Tibial nerve (tissue), 4 donors: ENCODE measurements at regions not wholly inside any gene's neighbourhood (a gene's known extent, or its start where the extent isn't known, plus 50 kb on each side); places are given as distances from the start of the nearest gene placed in this dataset.

Source experiments
- DNase-seq, 2 donors: peaks; one replicate each; pipeline ENCODE4 v3.0.0-alpha.2; 2019; ENCODE audit warnings: low spot score in 2 of 2
- H3K27ac ChIP-seq, 4 donors: fragments of 200-600 bp; sonication (generic) in 3 of 4; one replicate each; pipeline ENCODE4 v1.5.1; 2017 to 2019; ENCODE audit warnings: mild to moderate bottlenecking in 1 of 4
- H3K27me3 ChIP-seq, 2 donors: fragments of 200-600 bp; sonication (generic) in 1 of 2; one replicate each; pipeline versions ENCODE4 v1.5.1 to v1.6.0; 2017 to 2019
- H3K36me3 ChIP-seq, 3 donors: fragments of 200-600 bp; sonication (generic); one replicate each; pipeline ENCODE4 v1.5.1; 2018 to 2019
- H3K4me1 ChIP-seq, 4 donors: fragments of 200-600 bp; sonication (generic) in 3 of 4; one replicate each; pipeline ENCODE4 v1.5.1; 2017 to 2019
- H3K4me3 ChIP-seq, 4 donors: fragments of 200-600 bp; sonication (generic) in 3 of 4; one replicate each; pipeline ENCODE4 v1.5.1; 2017 to 2019; ENCODE audit warnings: mild to moderate bottlenecking in 1 of 4, moderate library complexity in 1 of 4
- H3K9me3 ChIP-seq, 4 donors: fragments of 200-600 bp; sonication (generic) in 3 of 4; one replicate each; pipeline ENCODE4 v1.5.1; 2017 to 2019
- EP300 ChIP-seq, 2 donors: sonication (generic); formaldehyde crosslinking; IDR thresholded peaks; one replicate each; pipeline ENCODE4 v1.6.1; 2017; ENCODE audit warnings: antibody characterized with exemption in 2 of 2, mild to moderate bottlenecking in 1 of 2
- POLR2A ChIP-seq, 2 donors: fragments of 450-650 bp; IDR thresholded peaks; one replicate each; pipeline ENCODE4 v1.6.1; 2017; ENCODE audit warnings: antibody characterized with exemption in 2 of 2, mild to moderate bottlenecking in 2 of 2, moderate library complexity in 2 of 2
- WGBS, 2 donors: methylation state at CpG; one replicate each; pipeline ENCODE4 v1.1.5; 2018; 5-methylcytosine and 5-hydroxymethylcytosine counted together
- TF ChIP-seq, protein P1 (sequence below), 5 experiments: fragments of 200-600 bp in 3 of 5; fragments of 450-650 bp in 2 of 5; sonication (generic) in 3 of 5; IDR thresholded peaks; one replicate each; pipeline ENCODE4 v1.5.1; 2016 to 2019; ENCODE audit warnings: antibody characterized with exemption in 5 of 5, mild to moderate bottlenecking in 3 of 5, moderate library complexity in 2 of 5

DNA sequence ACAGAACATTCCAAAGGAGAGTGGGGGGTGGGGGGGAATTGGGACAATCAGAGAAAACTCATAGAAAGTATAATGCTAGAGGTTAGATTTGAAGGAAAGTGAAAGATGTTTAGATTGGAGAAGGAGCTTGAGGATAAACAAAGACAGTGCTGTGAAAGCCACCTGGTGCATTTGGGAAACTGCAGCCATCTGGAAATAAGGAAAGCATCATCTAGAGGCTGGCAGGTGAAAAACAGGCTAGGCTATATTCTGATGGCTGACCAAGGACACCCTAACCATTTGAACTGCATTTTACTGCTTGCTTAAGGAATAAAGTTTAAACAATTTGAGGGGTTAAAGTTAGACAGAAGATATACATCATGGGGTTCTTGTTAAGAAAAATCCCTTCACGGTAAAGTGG is 296.4 kb downstream of the CETN3 start:
- H3K4me3 ChIP-seq, result no peak overlapping the region
- H3K27me3 ChIP-seq, result no peaks in the 10 kb centered on the region
- 28 to 45% methylated on average over 1 of the region's 1 CpG for WGBS, 2 donors
- no peaks in the 10 kb centered on the region for H3K36me3 ChIP-seq
- H3K9me3 ChIP-seq, result no peaks in the 10 kb centered on the region
- no peak for DNase-seq
- TF ChIP-seq, protein P1, sequence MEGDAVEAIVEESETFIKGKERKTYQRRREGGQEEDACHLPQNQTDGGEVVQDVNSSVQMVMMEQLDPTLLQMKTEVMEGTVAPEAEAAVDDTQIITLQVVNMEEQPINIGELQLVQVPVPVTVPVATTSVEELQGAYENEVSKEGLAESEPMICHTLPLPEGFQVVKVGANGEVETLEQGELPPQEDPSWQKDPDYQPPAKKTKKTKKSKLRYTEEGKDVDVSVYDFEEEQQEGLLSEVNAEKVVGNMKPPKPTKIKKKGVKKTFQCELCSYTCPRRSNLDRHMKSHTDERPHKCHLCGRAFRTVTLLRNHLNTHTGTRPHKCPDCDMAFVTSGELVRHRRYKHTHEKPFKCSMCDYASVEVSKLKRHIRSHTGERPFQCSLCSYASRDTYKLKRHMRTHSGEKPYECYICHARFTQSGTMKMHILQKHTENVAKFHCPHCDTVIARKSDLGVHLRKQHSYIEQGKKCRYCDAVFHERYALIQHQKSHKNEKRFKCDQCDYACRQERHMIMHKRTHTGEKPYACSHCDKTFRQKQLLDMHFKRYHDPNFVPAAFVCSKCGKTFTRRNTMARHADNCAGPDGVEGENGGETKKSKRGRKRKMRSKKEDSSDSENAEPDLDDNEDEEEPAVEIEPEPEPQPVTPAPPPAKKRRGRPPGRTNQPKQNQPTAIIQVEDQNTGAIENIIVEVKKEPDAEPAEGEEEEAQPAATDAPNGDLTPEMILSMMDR (IDR thresholded peaks at IDR 0.05), result no peak
- TF ChIP-seq EP300 (IDR thresholded peaks at IDR 0.05) (no peak), POLR2A (IDR thresholded peaks at IDR 0.05) (no peak)
- H3K4me1 ChIP-seq, result peaks cover 0 to 14% (median 0%) of the 10 kb centered on the region in 4 donors
- H3K27ac ChIP-seq, result no peak overlapping the region

DNA sequence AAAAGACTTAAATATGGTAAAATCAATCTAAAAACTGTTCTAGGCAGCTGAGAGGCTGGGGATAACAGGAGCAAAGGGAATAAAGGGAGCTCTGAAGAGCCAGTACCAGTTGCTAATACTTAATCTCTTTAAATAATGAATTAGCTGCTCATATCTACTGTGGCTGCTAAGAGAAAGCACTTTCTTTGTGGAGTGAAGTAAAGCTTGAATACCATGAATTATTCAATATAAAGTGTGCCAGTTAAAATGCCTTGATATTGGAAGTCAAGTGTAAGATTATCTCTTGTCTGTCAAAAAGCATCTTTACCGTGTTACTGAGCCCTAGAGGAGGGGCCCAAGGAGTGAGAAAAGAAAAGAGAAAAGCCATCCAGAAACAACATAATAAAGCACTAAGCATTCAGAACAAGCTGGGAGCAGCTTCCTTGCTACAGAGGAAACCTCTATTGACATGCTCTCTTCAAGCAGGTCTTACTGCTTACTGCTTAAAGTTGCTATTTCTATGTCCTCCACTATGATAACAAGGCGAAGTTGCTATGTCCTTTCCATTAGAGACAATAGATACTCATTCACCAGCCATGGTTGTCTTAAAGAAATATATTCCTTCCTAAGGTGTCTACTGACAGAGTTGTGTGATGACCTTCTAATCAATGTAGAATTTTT is 297.4 kb downstream of the CETN3 start:
- 44 to 47% methylated on average over 2 of the region's 2 CpGs for WGBS, 2 donors
- H3K4me3 ChIP-seq, result no peak overlapping the region

DNA sequence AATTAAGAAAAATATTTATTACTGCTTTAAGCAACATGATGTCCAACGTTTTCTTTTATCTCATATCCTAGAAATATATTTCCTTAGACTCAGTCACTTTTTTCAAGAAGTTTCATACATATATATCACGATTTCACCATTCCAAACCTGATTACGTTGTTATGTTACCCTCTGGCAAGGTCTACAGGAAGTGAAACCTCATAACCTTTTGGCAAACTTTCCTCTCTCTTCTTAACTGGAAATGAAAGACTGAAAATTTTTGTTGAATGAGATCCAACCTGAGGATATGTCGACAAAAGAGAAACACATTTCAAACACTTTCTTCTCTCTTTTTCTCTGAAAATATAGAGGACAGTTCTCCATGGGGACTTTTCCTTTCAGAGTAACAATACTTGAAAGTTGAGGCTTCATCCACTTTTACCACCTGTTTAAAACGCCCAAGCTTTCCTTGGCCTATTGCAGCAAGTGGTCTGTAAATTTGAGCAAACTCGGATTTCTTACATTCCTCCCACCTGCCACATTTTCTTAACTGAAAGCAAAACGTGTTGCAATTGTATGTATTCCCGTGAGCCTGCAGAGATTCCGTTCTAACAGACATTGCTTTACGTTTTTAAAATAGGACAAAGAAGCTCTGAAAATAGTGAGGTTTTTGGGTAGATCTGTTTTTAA is 298.1 kb downstream of the CETN3 start:
- Histone ChIP-seq H3K27ac (no peak overlapping the region), H3K4me3 (no peak overlapping the region)

More for the DNA sequence above, 297.4 kb downstream of the CETN3 start:
- no peak for DNase-seq
- no peaks in the 10 kb centered on the region for H3K9me3 ChIP-seq
- no peaks in the 10 kb centered on the region for H3K27me3 ChIP-seq
- TF ChIP-seq, protein P1 (IDR thresholded peaks at IDR 0.05), result no peak
- TF ChIP-seq POLR2A (IDR thresholded peaks at IDR 0.05) (no peak), EP300 (IDR thresholded peaks at IDR 0.05) (no peak)
- no peaks in the 10 kb centered on the region for H3K36me3 ChIP-seq
- peaks cover 0 to 14% (median 0%) of the 10 kb centered on the region in 4 donors for H3K4me1 ChIP-seq
- no peak overlapping the region for H3K27ac ChIP-seq

DNA sequence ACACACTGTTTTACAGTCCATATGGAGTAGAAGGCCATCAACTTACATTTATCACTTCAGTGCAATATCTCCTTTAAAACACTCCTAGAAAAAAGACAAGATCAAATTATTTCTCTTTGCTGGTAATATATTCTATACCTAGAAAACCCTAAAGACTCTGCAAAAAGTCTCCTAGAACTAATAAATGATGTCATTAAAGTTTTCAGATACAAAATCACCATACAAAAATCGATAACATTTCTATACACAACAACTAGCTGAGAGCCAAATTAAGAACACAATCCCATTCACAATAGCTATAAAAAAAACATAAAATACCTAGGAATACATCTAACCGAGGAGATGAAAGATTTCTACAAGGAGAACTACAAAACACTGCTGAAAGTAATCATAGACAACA is 300.3 kb downstream of the CETN3 start:
- no peak for DNase-seq
- Histone ChIP-seq H3K4me3 (no peak overlapping the region), H3K4me1 (peaks cover 0 to 14% (median 0%) of the 10 kb centered on the region in 4 donors), H3K9me3 (peaks cover 0 to 13% (median 0%) of the 10 kb centered on the region in 4 donors), H3K27me3 (no peaks in the 10 kb centered on the region), H3K36me3 (no peaks in the 10 kb centered on the region), H3K27ac (no peak overlapping the region)
- 47 to 49% methylated on average over 2 of the region's 2 CpGs for WGBS, 2 donors
- TF ChIP-seq POLR2A (IDR thresholded peaks at IDR 0.05) (no peak), EP300 (IDR thresholded peaks at IDR 0.05) (no peak)
- TF ChIP-seq, protein P1 (IDR thresholded peaks at IDR 0.05), result no peak

More for the DNA sequence above, 298.1 kb downstream of the CETN3 start:
- no peak for DNase-seq
- Histone ChIP-seq H3K27me3 (no peaks in the 10 kb centered on the region), H3K36me3 (no peaks in the 10 kb centered on the region), H3K4me1 (peaks cover 0 to 14% (median 0%) of the 10 kb centered on the region in 4 donors), H3K9me3 (no peaks in the 10 kb centered on the region)
- 33 to 34% methylated on average over 10 of the region's 10 CpGs for WGBS, 2 donors
- no peak for TF ChIP-seq POLR2A (IDR thresholded peaks at IDR 0.05)
- TF ChIP-seq EP300 (IDR thresholded peaks at IDR 0.05), result no peak
- TF ChIP-seq, protein P1 (IDR thresholded peaks at IDR 0.05), result no peak

DNA sequence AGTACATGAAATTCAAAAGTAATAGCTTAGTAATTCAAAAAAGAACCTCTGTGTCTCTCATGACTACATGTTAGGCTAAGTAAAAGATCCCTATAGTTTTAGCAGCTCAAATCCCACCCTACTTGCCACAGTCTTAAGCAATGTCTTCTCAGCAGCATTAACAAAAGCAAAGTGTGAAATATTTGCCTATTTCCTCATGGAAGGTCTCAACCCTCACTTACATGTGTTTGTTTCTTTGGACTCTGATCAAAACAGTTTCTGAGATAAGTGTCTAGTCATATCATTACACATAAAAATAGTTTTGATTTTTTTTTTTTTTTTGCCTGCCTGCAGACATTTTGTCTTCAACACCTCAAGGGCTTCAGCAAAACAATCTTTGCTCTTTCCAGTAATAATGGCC is 310.5 kb downstream of the CETN3 start:
- TF ChIP-seq POLR2A (IDR thresholded peaks at IDR 0.05), result no peak
- TF ChIP-seq EP300 (IDR thresholded peaks at IDR 0.05), result no peak
- TF ChIP-seq, protein P1 (IDR thresholded peaks at IDR 0.05), result no peak
- Histone ChIP-seq H3K27me3 (no peaks in the 10 kb centered on the region), H3K4me3 (no peak overlapping the region), H3K4me1 (no peaks in the 10 kb centered on the region), H3K36me3 (no peaks in the 10 kb centered on the region), H3K27ac (no peak overlapping the region), H3K9me3 (no peaks in the 10 kb centered on the region)
- no peak for DNase-seq
